Activated naive CD8-positive, alpha-beta T cell treated with anti-CD3 and anti-CD28 coated beads for 36 hours (primary cell): ENCODE measurements at regions not wholly inside any gene's neighbourhood (a gene's known extent, or its start where the extent isn't known, plus 50 kb on each side); places are given as distances from the start of the nearest gene placed in this dataset.

Experiments
- DNase-seq: peaks from one replicate; pipeline ENCODE4 v3.0.0; 2021
- H3K27ac Mint-ChIP-seq: one replicate; pipeline ENCODE4 v1.8.0; 2022; ENCODE audit warnings: mild to moderate bottlenecking, moderate library complexity, mixed read lengths
- H3K27me3 Mint-ChIP-seq: one replicate; pipeline ENCODE4 v1.8.0; 2022; ENCODE audit warnings: mild to moderate bottlenecking, mixed read lengths
- H3K36me3 Mint-ChIP-seq: one replicate; pipeline ENCODE4 v1.8.0; 2021; ENCODE audit warnings: mild to moderate bottlenecking, mixed read lengths
- H3K4me1 Mint-ChIP-seq: one replicate; pipeline ENCODE4 v1.8.0; 2021; ENCODE audit warnings: mixed read lengths
- H3K4me3 Mint-ChIP-seq: one replicate; pipeline ENCODE4 v1.8.0; 2022; ENCODE audit warnings: mild to moderate bottlenecking, moderate library complexity, mixed read lengths
- H3K9me3 Mint-ChIP-seq: one replicate; pipeline ENCODE4 v1.8.0; 2022; ENCODE audit warnings: mixed read lengths

DNA sequence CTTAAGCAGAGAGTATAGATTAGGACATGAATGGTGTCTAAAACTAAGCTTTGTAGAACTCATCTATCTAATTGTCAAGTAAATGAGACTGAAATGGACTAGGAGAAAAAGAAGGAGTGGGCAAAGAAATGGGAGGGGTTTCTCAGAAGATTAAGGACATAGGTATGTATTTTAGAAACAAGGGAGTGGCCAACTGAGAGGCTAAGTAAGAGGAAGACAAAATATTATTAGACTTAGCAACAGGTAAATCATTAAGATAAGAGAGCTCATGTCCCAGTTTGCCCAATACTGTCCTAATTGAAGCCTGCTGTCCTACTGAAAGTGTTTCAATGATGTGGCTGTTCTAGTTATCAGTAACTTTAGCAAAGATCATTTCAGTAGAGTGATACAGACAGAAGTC, 171.4 kb downstream of the KITLG start:
- no peaks in the 10 kb centered on the region for H3K27me3 Mint-ChIP-seq
- H3K4me1 Mint-ChIP-seq: no peaks in the 10 kb centered on the region
- no peaks in the 10 kb centered on the region for H3K36me3 Mint-ChIP-seq
- no peak for DNase-seq
- no peak overlapping the region for H3K27ac Mint-ChIP-seq
- no peaks in the 10 kb centered on the region for H3K9me3 Mint-ChIP-seq
- no peak overlapping the region for H3K4me3 Mint-ChIP-seq

DNA sequence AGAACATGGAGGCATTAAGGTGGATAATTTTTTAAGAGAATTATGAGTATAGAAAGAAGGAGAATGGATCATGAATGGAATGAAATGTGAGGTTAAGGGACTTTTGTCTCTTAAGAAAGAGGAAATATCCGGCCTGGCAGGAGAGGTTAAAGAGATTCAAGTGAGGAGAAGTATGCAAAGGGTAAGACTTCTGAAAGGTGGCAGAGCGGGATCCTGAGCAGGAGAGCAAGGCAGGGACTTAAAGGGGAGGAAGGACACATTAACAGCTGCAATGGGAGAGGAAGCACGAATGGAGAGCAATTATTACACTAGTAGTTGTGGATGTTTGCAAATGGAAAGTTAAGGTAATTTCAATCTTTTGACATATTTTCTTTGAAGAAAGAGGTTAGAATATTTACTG, 171.0 kb downstream of the KITLG start:
- Mint-ChIP-seq H3K9me3 (no peaks in the 10 kb centered on the region), H3K4me3 (no peak overlapping the region), H3K36me3 (no peaks in the 10 kb centered on the region), H3K27me3 (no peaks in the 10 kb centered on the region), H3K4me1 (no peaks in the 10 kb centered on the region), H3K27ac (no peak overlapping the region)
- no peak for DNase-seq

DNA sequence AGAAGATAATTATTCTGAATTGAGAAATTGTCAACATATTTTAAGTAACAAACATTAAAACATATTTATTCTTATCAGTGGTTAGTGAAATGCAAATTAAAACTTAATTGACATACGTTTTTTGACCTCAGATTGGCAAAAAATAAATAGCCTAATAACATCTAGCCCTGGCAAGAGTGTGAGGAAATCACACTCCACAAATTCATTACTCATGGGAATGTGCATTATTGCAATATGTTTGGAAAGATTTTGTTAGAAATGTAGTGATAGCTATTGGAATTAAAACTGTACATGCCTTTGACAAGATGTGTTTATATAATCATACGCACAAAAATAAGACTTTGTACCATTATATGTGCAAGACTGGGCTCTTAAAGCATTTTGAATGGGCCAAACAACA, 168.6 kb downstream of the KITLG start:
- Mint-ChIP-seq H3K27ac (no peak overlapping the region), H3K4me3 (no peak overlapping the region), H3K4me1 (no peaks in the 10 kb centered on the region), H3K36me3 (no peaks in the 10 kb centered on the region), H3K27me3 (no peaks in the 10 kb centered on the region), H3K9me3 (no peaks in the 10 kb centered on the region)
- no peak for DNase-seq

DNA sequence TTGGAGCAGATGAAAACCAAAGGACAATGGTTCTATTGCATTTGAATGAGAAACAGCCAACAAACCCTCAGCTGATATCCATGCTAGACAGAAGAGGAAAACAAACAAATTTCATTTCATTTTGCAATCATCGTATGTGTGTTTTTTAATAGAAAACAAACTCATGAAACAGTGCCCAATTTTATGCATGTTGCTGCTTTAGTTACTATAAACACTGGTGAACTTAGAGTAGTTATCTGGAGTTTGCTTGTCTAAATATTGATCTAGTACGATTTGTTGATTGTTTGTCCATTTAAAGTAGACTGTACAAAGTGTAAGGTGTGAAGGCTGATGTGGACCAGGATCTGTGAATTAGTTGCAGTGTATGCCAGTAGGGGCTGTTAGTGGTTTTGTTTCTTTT, 166.6 kb downstream of the KITLG start:
- H3K27ac Mint-ChIP-seq: no peak overlapping the region
- H3K4me1 Mint-ChIP-seq: no peaks in the 10 kb centered on the region
- H3K27me3 Mint-ChIP-seq: no peaks in the 10 kb centered on the region
- no peak for DNase-seq
- no peak overlapping the region for H3K4me3 Mint-ChIP-seq
- H3K9me3 Mint-ChIP-seq: no peaks in the 10 kb centered on the region
- no peaks in the 10 kb centered on the region for H3K36me3 Mint-ChIP-seq

DNA sequence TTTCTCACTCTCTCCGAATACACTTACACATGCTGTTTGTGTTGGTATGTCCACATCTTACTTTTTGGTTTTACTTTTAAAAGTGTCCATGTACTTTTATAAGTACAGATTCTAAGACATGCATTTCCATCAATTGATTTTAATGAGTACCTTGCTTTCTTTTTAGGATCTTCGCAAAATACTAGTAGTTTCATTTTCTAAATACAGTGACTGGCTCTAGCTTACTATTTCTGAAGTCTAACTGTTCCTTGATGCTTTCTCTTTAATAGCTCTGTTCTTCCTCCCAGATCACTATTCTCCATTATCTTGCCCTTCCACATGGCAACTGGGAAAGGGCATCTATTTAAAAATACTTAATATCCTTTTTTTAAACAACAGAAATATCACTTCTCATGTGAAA, 164.1 kb downstream of the KITLG start:
- Mint-ChIP-seq H3K27ac (no peak overlapping the region), H3K36me3 (no peaks in the 10 kb centered on the region), H3K9me3 (no peaks in the 10 kb centered on the region), H3K27me3 (no peaks in the 10 kb centered on the region), H3K4me3 (no peak overlapping the region), H3K4me1 (no peaks in the 10 kb centered on the region)
- DNase-seq: no peak

DNA sequence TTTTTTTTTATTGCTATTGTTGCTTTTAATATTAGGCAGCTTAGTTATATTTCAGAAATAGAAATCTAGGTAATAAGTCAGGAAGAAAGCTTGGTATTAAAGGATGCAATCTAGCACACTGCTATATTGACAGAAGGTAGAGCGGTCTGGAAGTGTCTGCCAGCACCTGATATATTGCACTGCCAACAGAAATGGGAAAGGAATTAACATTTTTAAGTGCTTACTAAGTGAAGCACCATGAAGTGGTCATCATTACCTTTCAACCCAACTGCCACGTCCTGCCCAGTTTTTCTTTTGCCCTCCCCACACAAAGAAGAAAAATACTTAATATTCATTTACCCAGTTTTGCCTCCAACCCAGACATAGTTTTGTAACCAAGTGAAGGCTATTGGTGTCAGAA, 163.5 kb downstream of the KITLG start:
- H3K4me3 Mint-ChIP-seq: no peak overlapping the region
- no peaks in the 10 kb centered on the region for H3K36me3 Mint-ChIP-seq
- no peaks in the 10 kb centered on the region for H3K9me3 Mint-ChIP-seq
- no peak overlapping the region for H3K27ac Mint-ChIP-seq
- H3K4me1 Mint-ChIP-seq: no peaks in the 10 kb centered on the region
- no peaks in the 10 kb centered on the region for H3K27me3 Mint-ChIP-seq
- DNase-seq: no peak

DNA sequence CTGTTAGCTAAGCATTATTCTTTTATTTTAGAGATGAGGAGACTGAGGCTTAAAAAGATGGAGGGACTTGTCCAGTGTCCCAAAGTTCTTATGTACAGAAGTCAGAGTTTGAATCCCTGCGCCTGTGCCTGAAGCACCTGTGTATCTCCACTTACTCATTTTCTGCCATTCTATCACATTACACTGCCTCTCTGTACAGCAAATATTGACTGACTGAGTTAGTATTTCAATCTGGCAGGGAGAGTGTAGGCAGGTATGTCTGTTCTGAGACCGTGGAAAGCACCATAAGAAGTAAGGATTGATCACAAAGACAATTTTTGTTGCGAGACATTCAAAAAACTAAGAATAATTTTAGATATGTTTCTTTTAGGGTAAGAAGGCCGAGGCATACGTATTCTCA, 162.7 kb downstream of the KITLG start:
- no peak overlapping the region for H3K4me3 Mint-ChIP-seq
- DNase-seq: no peak
- no peak overlapping the region for H3K27ac Mint-ChIP-seq
- H3K27me3 Mint-ChIP-seq: no peaks in the 10 kb centered on the region
- no peaks in the 10 kb centered on the region for H3K36me3 Mint-ChIP-seq
- no peaks in the 10 kb centered on the region for H3K9me3 Mint-ChIP-seq
- H3K4me1 Mint-ChIP-seq: no peaks in the 10 kb centered on the region

DNA sequence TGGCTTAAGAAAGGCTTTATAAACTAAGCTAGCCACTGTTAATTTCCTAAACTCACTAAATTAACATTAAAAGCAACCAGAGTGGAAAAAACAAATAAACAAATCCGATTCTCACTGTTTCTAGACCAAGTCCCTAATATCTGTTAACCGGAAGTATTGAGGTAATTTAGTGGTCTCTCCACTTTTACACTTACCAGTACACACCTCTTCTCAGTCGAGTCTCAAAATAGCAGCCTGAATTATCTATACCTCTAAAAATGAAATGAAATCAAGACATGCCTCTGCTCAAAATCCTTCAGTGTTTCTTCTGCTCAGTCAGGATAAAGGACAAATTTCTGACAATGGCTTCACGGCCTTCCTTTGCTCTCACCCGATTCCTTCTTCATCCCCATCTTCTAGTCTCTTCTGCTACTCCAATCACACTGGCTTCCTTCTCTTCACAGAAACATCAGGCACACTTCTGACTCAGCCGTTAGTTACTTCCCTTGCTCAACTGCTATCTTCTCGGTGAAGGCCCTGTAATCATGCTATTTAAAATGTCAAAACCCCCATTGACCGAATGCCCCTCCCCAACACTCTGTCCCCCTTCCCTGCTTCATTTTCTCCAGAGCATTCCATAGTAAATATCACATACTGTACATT, 161.3 kb downstream of the KITLG start:
- Mint-ChIP-seq H3K27me3 (no peaks in the 10 kb centered on the region), H3K9me3 (no peaks in the 10 kb centered on the region), H3K4me1 (no peaks in the 10 kb centered on the region), H3K27ac (no peak overlapping the region), H3K4me3 (no peak overlapping the region), H3K36me3 (no peaks in the 10 kb centered on the region)
- DNase-seq: no peak

DNA sequence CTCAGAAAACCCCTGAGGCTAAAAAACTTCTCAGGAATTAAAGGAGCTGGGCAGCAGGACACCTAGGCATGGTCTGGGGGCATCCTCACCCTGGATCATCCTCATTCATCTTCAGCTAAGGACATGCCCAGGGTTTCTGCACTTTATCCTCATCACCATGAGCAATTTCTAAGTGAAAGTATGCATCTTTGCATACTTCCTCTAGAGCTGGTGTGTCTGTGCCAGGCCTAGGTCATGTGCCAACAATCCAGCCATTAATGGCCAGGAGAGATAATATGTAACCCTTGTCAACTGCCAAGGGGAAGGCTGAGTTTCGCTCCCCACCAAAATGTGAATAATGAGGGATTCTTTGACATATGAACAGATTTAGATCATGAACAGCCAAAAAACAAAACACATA, 160.5 kb downstream of the KITLG start:
- H3K27me3 Mint-ChIP-seq: no peaks in the 10 kb centered on the region
- no peaks in the 10 kb centered on the region for H3K9me3 Mint-ChIP-seq
- DNase-seq: no peak
- no peaks in the 10 kb centered on the region for H3K36me3 Mint-ChIP-seq
- H3K4me1 Mint-ChIP-seq: no peaks in the 10 kb centered on the region
- H3K4me3 Mint-ChIP-seq: no peak overlapping the region
- no peak overlapping the region for H3K27ac Mint-ChIP-seq

DNA sequence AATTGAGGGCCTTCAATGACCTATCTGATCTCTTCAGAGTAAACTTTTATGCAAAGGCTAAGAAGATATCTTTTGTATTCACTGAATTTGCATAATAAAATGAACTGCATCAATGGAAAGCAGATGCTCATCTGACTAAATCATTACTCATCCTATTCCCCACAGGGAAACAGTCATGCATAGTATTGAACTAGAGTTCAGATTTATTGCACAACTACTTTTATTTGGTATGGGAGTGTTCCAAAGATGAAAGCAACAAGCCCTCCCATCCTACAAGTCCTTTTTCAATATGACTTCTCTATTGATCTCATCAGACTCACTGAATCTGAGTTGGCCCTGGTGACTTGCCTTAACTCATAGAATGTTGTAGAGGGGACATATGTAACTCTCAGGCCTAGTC, 159.8 kb downstream of the KITLG start:
- Mint-ChIP-seq H3K9me3 (no peaks in the 10 kb centered on the region), H3K27me3 (no peaks in the 10 kb centered on the region), H3K4me1 (no peaks in the 10 kb centered on the region)

DNA sequence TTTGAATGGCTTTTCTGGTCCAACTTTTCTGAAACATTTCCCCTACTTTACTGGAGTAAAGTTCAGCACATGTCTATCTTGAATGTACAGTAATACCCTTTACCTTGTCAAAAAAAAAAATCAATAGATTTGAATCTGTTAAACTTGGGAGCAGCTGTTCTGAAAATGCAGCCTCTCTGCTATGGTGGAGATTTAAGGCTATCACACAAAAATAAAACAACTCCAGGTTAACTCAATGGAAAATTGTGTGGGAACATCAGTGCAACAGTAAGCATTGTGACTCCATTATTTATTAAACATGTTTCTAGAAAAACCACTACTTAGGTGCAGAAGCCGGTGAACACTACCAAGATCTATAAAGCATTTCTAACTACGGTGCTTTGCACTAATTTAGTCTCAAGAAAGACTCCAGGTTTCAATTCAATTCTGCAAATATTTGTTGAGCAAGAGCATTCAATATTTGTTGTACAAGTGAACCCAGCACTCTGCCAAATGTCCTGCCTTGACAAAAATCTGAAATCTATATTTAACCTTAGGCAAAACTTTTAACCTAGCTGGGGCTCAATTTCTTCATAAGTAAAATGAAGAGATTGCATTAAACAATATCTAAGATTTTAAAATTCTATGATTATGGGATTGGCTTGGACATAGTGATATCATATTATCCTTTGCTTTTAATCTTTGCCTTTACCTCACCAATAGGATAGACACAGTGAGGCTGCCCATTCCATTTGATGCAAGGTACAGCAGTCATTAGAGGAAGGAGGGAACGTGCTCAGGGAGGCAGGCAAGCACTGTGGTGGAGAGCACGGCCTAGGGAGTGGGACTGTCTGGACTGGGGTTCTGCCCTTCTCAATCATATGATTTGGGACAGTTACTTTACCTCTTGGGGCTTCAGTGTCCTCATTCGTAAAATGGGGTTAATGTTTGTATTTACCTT, 155.2 kb downstream of the KITLG start:
- DNase-seq: no peak
- Mint-ChIP-seq H3K27me3 (no peaks in the 10 kb centered on the region), H3K9me3 (peaks cover 7% of the 10 kb centered on the region), H3K4me1 (no peaks in the 10 kb centered on the region), H3K27ac (no peak overlapping the region), H3K4me3 (no peak overlapping the region), H3K36me3 (no peaks in the 10 kb centered on the region)

More for the DNA sequence above, 159.8 kb downstream of the KITLG start:
- H3K36me3 Mint-ChIP-seq: no peaks in the 10 kb centered on the region
- no peak for DNase-seq
- no peak overlapping the region for H3K27ac Mint-ChIP-seq
- no peak overlapping the region for H3K4me3 Mint-ChIP-seq

DNA sequence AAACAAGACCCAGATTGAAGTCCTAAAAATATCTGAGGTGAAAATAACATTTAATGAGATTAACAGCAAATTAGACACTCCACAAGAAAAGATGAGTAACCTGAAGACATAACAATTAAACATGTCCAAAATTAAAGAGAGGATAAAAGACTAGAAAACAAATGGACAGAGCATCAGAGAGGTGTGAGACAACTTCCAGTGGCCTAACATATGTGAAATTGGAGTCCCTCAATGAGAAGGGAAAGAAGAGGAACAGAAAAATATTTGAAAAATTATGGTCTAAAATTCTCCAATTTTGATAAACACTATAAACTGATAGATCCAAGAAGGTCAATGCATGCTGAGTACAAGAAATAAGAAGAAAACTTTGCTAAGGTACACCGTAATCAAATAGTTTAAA, 151.9 kb downstream of the KITLG start:
- no peak overlapping the region for H3K27ac Mint-ChIP-seq
- DNase-seq: no peak
- H3K4me1 Mint-ChIP-seq: no peaks in the 10 kb centered on the region
- peaks cover 7% of the 10 kb centered on the region for H3K9me3 Mint-ChIP-seq
- H3K4me3 Mint-ChIP-seq: no peak overlapping the region
- no peaks in the 10 kb centered on the region for H3K36me3 Mint-ChIP-seq
- no peaks in the 10 kb centered on the region for H3K27me3 Mint-ChIP-seq

DNA sequence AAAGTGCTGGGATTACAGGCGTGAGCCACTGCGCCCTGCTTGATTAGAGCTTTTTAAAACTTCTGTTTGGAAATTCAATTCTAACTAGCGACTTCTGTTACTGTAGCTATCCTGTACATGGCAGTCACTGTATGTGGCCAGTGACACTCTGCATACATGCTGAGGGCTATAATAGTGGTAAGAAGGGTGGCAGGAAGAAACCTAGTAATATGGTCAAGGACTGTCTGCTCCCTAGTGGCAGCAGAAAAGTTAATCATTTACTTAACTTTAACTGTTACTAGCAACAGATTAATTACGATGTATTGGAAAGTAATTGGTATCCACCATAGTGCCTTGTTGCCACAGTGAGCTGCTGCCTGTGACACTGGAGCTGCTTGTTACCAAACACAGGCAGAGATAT, 149.0 kb downstream of the KITLG start:
- no peak overlapping the region for H3K4me3 Mint-ChIP-seq

DNA sequence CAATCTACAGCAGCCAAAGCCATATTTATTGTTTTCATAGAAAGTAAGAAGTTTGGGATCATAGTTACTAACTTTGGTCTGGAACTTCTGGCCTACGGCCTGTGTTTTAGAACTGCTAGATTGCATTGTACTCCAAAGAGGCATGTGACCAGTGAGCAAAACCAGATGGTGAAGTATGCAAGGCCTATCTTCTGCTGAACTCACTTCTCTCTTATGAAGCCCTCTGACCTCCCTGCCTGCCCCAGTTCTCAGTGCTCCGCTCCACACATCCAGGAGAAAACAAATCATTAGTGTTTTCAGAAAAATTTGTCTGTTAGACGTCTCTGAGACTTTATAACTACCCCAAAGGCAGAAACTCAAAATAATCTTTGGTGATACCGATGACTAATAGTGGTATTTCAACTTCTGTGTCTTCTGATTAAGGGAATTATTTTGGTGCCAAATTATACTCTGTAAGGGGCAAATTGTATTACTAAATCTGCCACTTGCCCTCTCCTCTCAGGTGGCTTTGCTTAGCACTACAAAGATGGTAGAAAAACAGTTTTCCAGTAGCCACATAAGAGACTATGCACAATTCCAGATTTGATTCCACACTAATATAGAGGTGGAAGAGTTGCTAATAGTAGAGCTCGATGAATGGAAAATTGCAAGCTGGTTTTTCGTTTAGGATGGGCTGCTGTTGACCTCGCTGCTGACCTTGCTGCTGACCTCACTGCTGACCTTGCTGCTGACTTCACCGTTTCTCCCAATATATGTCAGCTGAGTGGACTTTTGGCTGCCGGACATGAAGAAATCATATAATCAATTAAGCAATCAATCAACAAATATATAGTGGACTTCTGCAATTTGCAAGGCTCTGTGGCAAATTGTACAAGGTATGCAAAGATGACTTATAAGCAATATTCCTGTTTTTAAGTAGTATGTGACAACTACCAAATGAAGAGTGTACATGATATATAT, 147.5 kb downstream of the KITLG start:
- peaks cover 7% of the 10 kb centered on the region for H3K9me3 Mint-ChIP-seq
- DNase-seq: no peak
- H3K36me3 Mint-ChIP-seq: no peaks in the 10 kb centered on the region
- H3K4me3 Mint-ChIP-seq: no peak overlapping the region
- no peaks in the 10 kb centered on the region for H3K27me3 Mint-ChIP-seq
- no peak overlapping the region for H3K27ac Mint-ChIP-seq
- H3K4me1 Mint-ChIP-seq: no peaks in the 10 kb centered on the region

More for the DNA sequence above, 149.0 kb downstream of the KITLG start:
- Mint-ChIP-seq H3K9me3 (peaks cover 7% of the 10 kb centered on the region), H3K36me3 (no peaks in the 10 kb centered on the region), H3K4me1 (no peaks in the 10 kb centered on the region), H3K27me3 (no peaks in the 10 kb centered on the region), H3K27ac (no peak overlapping the region)
- no peak for DNase-seq
